Stimulated activated memory B cell treated with anti-CD40 and anti-IgM and Interleukin-4, amounts not matched to agents 10 μg/mL and 1 μg/mL and 100 μg/mL, for 72 hours (primary cell): ENCODE measurements at regions not wholly inside any gene's neighbourhood (a gene's known extent, or its start where the extent isn't known, plus 50 kb on each side); places are given as distances from the start of the nearest gene placed in this dataset.

ENCODE experiments used
- ATAC-seq: fragments of 150-1000 bp; cut with Tn5 transposase; 2 replicates; pipeline ENCODE4 v1.10.0; 2021
- H3K27ac Mint-ChIP-seq: one replicate; pipeline ENCODE4 v1.8.0; 2022; ENCODE audit warnings: mild to moderate bottlenecking, mixed read lengths
- H3K27me3 Mint-ChIP-seq: one replicate; pipeline ENCODE4 v1.8.0; 2022; ENCODE audit warnings: mixed read lengths
- H3K36me3 Mint-ChIP-seq: one replicate; pipeline ENCODE4 v1.8.0; 2022; ENCODE audit warnings: mixed read lengths
- H3K4me1 Mint-ChIP-seq: one replicate; pipeline ENCODE4 v1.8.0; 2022; ENCODE audit warnings: mixed read lengths
- H3K4me3 Mint-ChIP-seq: one replicate; pipeline ENCODE4 v1.8.0; 2022; ENCODE audit warnings: mild to moderate bottlenecking, moderate library complexity, mixed read lengths
- H3K9me3 Mint-ChIP-seq: one replicate; pipeline ENCODE4 v1.8.0; 2022; ENCODE audit warnings: mixed read lengths

DNA sequence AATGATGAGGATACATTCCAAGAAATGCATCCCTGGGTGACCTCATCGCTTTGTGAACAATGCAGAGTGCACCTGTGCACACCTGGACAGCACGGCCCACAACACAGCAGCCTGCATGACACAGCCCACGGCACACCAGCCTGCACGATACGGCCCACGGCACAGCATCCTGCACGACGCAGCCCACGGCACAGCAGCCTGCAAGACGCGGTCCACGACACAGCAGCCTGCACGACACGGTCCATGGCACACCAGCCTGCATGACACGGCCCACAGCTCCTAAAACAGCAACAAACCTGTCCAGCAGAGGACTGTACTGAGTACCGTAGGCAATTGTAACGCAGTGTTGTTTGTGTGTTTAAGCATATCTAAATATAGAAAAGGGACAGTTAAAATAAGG is 134.7 kb upstream of the PPP2R2D start:
- Mint-ChIP-seq H3K4me3 (no peak overlapping the region), H3K27me3 (peaks cover 57% of the 10 kb centered on the region), H3K9me3 (peaks cover 4% of the 10 kb centered on the region), H3K4me1 (peaks cover 3% of the 10 kb centered on the region), H3K36me3 (peaks cover 1% of the 10 kb centered on the region), H3K27ac (no peak overlapping the region)
- ATAC-seq = no peak

DNA sequence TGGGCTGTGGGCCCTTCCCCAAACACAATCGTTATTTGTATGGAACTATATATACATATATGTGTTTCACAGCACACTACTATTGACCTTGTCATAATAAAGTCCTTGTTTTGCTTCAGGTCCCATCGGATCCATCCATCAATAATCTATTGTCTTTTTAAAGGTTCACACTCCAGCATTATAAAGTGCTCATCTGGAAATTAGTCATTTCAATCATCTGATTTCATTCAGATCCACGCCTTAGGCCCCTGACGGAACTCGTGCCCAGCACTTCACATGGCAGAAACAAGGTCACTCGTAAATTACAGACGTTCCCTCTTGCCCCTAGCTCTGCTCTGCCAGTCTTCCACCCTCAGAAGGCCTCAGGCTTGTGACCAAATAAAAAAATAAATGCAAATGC is 133.1 kb upstream of the PPP2R2D start:
- Mint-ChIP-seq H3K9me3 (peaks cover 3% of the 10 kb centered on the region), H3K4me1 (no peaks in the 10 kb centered on the region), H3K36me3 (no peaks in the 10 kb centered on the region), H3K4me3 (no peak overlapping the region), H3K27ac (no peak overlapping the region), H3K27me3 (peaks cover 45% of the 10 kb centered on the region)
- no peak for ATAC-seq

DNA sequence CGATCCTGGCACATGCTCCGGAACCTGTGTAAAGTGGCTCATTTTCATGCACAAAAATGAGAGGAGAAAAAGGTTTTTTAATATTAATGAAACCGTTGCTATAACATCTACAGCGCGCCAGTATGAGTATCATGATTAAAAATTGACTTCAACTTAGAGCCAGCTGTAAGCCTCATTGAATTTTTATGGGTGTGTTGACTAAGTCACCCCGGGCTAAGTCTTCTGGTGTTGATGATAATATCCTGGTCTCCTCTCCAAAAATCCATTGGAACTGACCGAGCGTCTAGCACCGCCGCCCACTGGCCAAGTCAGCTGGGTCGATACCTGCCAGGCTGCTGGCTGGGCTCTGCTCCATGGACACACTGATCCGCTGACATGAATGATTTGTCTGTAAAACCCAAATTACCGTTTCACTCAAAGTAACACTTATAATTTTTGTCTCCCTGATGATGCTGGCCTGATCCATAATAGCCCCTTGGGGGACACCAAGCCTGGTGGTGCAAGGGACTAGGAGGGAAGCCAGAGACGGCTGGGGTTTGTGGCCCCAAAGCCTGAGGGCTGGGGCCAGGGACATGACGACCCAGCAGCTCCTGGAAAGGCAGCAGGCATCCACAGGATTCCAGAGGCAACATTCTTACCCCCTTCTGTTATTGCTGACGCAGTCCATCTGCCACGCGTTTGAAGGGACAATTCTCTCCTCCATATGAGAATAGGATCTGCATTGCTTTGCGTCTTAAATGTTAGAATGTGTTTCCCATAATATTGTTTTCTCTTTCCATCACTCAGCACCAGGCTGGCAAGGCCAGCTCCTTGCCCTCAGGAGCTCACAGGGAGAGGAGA is 131.0 kb upstream of the PPP2R2D start:
- Mint-ChIP-seq H3K27me3 (peaks cover 24% of the 10 kb centered on the region), H3K27ac (no peak overlapping the region), H3K4me1 (no peaks in the 10 kb centered on the region), H3K36me3 (no peaks in the 10 kb centered on the region), H3K9me3 (peaks cover 3% of the 10 kb centered on the region), H3K4me3 (no peak overlapping the region)
- ATAC-seq = no peak

DNA sequence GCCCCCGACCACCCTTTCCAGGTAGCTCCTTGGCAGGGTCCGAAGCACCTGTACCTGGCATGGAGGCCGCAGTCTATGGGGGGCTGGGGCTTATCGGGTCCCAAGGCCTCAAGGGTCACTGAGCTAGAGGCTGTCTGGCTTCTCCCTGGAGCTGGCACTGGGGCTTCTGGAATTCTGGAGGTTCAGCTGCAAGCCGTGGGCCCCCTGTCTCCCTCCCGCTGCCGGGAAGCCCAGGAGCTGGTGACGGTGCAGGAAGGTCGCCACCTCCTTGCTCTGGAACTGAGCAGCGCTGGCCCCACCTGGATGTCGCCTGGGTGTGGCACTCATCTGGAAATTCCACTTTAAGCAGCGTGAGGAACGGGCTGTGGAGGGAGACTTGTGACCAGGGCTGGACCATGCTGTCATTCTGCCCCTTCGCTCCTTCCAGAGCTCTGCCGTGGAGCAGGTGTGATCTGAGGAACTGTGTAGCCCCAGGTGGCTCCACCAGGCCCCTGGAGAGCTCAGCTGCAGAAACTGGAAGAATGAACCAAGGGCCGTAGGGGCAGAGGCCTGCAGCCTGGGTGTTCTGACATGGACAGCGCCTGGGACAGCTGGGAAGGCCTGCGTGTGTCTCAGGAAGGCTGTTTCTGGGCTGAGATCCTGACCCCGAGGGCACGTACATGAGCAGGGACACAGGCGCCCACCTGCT is 129.7 kb upstream of the PPP2R2D start:
- Mint-ChIP-seq H3K27me3 (peaks cover 18% of the 10 kb centered on the region), H3K27ac (no peak overlapping the region), H3K4me3 (no peak overlapping the region), H3K4me1 (no peaks in the 10 kb centered on the region), H3K36me3 (no peaks in the 10 kb centered on the region), H3K9me3 (peaks cover 7% of the 10 kb centered on the region)
- no peak for ATAC-seq

DNA sequence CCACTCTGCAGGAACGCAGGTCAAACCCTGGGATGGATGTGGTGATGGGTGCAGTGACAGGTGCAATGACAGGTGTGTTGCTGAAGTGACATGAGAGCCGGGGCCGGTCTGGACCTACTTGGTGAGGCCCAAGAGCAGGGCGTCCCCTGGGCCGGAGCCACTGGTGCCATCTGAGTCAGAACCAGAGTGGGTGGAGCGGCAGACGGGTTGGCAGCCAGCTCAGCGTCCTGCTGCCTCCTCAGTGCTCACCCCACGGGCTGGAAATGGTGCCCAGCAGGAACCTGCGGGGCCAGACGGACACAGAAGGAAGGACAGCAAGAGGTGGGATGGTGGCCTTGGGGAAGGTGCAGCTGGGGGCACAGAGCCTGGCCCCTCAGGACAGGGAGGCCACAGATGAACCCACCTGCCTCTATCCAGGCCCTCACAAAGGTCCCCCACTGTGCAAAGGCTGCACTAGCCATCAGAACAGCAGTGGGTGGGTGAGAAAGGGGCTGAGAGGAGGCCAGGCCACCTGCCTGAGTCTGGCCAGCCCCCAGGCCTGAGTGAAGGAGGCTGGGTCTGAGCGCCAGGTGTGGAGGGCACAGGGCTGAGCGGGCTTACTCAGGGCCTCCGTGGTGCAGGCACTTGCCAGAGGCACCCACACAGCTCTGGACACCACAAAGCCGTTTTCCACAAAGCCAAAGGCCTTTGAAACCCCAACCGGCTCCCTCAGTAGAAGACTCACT is 129.0 kb upstream of the PPP2R2D start:
- no peaks in the 10 kb centered on the region for H3K36me3 Mint-ChIP-seq
- H3K27ac Mint-ChIP-seq = no peak overlapping the region
- peaks cover 10% of the 10 kb centered on the region for H3K9me3 Mint-ChIP-seq
- H3K4me1 Mint-ChIP-seq = no peaks in the 10 kb centered on the region
- no peak for ATAC-seq
- peaks cover 18% of the 10 kb centered on the region for H3K27me3 Mint-ChIP-seq
- no peak overlapping the region for H3K4me3 Mint-ChIP-seq

DNA sequence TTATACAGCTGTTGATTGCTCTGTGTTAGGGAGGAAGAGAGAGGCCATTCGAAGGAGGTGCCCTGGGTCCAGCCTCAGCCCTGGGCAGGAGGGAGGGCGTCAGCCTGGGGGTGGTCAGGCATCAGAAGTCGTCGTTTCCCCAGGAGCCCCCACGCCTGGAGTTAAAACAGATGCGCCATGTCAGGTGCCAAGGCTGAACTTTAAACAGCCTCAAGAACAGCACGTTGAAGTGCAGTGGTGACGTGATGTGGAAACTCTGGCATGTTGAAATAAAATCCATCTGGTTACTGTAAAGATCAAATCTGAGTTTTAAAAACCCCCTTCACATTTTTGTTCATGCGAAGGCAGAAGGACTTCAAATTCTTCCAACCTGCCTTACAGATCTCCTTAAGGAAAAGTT is 128.4 kb upstream of the PPP2R2D start:
- Mint-ChIP-seq H3K36me3 (no peaks in the 10 kb centered on the region), H3K27ac (no peak overlapping the region), H3K4me3 (no peak overlapping the region), H3K27me3 (peaks cover 18% of the 10 kb centered on the region), H3K4me1 (no peaks in the 10 kb centered on the region), H3K9me3 (peaks cover 13% of the 10 kb centered on the region)
- ATAC-seq = no peak

DNA sequence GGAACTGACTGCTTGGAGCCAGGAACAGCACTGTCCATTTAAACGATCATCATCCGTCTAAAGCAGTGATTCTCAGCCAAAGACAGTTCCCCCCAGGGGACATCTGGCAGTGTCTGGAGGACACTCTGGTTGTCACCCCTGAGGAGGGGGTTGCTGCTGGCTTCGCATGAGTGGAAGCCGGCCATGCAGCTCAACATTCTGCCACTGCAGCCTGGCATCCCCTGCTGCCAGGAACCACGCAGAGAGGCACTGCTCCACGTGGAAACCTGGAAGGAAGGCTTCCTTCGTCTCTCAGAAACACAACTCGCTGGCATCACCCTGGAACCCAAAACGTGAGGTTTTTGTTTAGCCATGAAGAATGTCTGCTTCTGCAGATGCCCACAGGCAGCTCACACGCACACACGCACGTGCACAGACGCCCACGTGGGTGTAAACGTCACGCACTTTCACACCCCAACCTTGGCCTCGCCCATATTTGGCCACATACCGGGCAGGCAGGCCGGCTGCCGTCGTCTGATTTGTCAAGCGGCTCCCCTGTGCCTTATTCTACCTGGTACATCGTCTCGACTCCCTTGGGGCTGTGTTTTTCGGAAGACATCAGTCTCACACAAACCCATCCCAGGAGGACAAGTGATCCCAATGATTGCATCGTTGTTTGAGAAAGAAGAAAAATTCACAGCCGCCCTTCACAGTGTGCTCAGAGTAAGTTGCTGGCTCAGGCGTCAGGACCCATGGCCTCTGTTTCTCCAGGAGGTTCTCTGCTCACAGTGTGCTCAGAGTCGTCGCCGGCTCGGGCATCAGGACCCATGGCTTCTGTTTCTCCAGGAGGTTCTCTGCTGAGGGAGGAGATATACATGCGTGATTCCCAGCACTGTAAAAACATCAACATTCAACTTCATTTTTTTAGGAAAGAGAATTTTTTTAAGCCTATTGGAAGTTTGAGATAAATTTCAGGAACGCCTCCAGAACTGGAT is 127.2 kb upstream of the PPP2R2D start:
- Mint-ChIP-seq H3K27ac (no peak overlapping the region), H3K4me1 (no peaks in the 10 kb centered on the region), H3K4me3 (no peak overlapping the region), H3K9me3 (peaks cover 17% of the 10 kb centered on the region), H3K36me3 (no peaks in the 10 kb centered on the region), H3K27me3 (peaks cover 18% of the 10 kb centered on the region)
- ATAC-seq = no peak

DNA sequence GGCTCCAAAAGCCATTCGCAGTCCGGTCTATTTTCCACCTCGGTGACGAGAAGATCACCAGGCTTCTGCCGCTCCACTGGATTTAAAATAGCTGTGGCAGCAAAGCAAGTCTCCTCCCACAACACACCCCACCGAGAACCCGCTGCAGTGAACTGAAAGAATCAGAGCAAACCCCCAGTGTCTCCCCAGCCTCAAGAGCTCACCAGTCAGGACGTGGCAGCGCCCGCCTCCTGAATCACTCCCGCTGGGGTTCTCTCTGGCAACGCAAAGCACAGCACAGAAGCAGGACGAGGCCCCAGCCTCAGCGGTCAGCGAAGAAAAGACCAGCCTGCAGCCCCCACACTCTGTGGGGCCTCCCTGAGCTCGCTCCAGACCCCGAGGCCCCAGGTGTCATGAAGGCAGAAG is 126.1 kb upstream of the PPP2R2D start:
- no peak overlapping the region for H3K4me3 Mint-ChIP-seq
- no peak overlapping the region for H3K27ac Mint-ChIP-seq
- no peak for ATAC-seq

DNA sequence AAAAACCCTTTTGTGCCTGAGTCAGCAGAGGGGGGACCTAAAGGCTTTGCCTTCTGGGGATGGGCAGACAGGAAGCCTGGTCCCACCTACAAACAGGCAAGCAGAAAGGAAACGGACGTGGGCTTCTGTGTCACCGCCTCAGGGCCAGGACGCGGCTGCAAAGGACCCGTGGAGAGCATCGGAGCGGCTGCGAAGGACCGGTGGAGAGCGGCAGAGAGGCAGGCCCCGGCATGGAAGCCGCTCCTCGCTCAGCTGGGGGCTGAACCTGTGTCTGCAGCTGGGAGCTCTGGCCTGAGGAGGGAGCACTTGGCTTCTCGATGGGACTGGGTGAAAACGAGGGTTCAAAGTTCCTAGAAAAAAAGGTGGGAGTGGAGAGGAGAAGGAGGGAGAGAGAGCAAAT is 125.4 kb upstream of the PPP2R2D start:
- Mint-ChIP-seq H3K4me3 (no peak overlapping the region), H3K4me1 (no peaks in the 10 kb centered on the region), H3K36me3 (no peaks in the 10 kb centered on the region), H3K9me3 (peaks cover 16% of the 10 kb centered on the region), H3K27me3 (peaks cover 22% of the 10 kb centered on the region), H3K27ac (no peak overlapping the region)
- ATAC-seq = no peak

More for the DNA sequence above, 126.1 kb upstream of the PPP2R2D start:
- Mint-ChIP-seq H3K27me3 (peaks cover 22% of the 10 kb centered on the region), H3K9me3 (peaks cover 16% of the 10 kb centered on the region), H3K36me3 (no peaks in the 10 kb centered on the region), H3K4me1 (no peaks in the 10 kb centered on the region)

DNA sequence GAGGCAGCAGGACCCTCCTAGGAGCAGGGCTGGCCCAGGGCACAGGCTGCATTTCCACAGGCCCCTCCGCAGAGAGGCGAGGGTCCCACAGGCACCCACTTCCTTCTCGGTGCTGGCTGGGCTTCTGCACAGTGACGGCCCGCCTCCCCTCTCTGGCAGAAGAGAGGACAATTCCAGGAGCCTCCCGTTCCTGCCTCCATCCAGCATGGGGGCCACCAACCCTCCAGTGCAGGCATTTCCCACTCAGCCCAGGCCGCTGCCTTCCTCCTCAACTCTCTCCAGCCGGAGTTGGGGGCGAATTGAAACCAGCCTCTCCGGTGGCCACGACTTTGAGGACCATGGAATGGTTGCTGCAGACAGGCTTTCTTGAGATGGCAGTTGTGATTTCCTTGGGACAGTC is 125.0 kb upstream of the PPP2R2D start:
- Mint-ChIP-seq H3K27ac (no peak overlapping the region), H3K9me3 (peaks cover 16% of the 10 kb centered on the region), H3K36me3 (no peaks in the 10 kb centered on the region), H3K27me3 (peaks cover 22% of the 10 kb centered on the region), H3K4me3 (no peak overlapping the region), H3K4me1 (no peaks in the 10 kb centered on the region)
- no peak for ATAC-seq

DNA sequence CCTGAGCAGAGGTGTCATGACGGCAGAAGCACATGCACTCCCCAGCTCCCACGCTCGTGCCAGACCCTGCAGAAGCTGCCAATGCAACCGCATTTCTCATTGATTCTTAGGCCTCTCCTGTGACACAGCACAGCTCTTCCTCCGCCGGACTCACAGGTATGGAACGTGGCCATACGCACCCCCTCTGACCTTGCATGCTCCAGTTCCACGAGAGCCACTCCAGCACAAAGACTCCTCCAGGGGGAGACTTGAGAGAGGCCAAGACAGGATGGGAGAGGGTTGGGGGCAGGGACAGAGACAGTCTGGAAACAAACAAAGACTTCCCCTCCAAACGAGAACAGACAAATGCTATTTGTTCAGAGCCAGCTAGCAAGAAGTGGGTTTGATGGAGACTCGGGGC is 124.3 kb upstream of the PPP2R2D start:
- H3K4me1 Mint-ChIP-seq = no peaks in the 10 kb centered on the region
- H3K27me3 Mint-ChIP-seq = peaks cover 20% of the 10 kb centered on the region
- peaks cover 16% of the 10 kb centered on the region for H3K9me3 Mint-ChIP-seq

DNA sequence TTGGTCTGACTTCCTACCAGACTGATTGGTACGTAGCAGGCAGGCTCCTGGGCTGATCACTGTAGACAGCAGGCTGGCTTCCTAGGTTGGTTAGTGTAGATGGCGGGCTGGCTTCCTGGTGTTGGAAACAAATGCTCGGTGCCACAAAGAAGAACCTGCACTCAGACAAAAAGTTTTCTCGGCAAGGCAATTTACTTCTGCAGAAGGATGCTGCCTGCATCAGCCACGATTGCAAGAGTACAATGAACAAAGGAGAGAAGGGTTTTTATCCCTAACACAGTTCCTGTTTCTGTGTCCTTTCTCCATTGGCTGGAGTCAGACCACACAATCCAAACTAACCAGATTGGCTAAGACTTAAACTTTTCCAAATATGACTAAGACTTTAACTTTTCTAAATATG is 123.6 kb upstream of the PPP2R2D start:
- Mint-ChIP-seq H3K27ac (no peak overlapping the region), H3K9me3 (peaks cover 19% of the 10 kb centered on the region), H3K4me1 (no peaks in the 10 kb centered on the region), H3K36me3 (no peaks in the 10 kb centered on the region), H3K4me3 (no peak overlapping the region), H3K27me3 (peaks cover 20% of the 10 kb centered on the region)
- ATAC-seq = no peak

More for the DNA sequence above, 124.3 kb upstream of the PPP2R2D start:
- ATAC-seq = no peak
- Mint-ChIP-seq H3K4me3 (no peak overlapping the region), H3K27ac (no peak overlapping the region), H3K36me3 (no peaks in the 10 kb centered on the region)

DNA sequence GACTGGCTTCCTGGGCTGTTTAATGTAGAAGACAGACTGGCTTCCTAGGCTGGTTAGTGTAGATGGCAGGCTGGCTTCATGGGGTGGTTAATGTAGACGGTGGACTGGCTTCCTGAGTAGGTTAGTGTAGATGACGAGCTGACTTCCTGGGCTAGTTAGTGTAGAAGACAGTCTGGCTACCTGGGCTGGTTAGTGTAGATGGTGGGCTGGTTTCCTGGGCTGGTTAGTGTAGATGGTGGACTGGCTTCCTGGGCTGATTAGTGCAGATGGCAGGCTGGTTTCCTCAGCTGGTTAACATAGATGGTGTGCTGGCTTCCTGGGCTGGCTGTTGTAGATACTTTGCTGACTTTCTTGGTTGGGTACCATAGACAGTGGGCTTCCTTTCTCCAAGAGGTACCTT is 122.9 kb upstream of the PPP2R2D start:
- H3K36me3 Mint-ChIP-seq = no peaks in the 10 kb centered on the region
- H3K27me3 Mint-ChIP-seq = peaks cover 20% of the 10 kb centered on the region
- ATAC-seq = no peak
- H3K4me3 Mint-ChIP-seq = no peak overlapping the region
- H3K27ac Mint-ChIP-seq = no peak overlapping the region
- H3K9me3 Mint-ChIP-seq = peaks cover 22% of the 10 kb centered on the region
- H3K4me1 Mint-ChIP-seq = no peaks in the 10 kb centered on the region

DNA sequence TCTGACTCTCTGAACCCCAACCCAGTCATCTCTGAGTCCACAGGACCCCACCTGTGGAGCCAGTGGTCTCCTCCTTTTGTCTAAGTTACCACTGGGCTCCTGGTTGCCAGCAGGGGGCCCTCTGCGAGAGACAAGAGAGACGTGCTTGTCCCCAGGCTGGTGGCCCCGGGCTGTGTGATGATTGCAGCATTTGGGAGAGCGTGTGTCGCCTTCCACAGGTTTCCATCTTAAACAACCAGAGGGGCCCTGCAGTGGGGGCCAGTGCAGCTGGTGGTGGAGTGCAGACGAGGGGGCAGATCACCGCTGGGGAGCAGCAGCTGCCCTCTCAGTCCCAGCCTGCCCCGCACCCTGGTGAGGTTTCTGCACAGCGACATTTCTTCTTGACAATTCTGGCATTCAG is 122.4 kb upstream of the PPP2R2D start:
- Mint-ChIP-seq H3K27ac (no peak overlapping the region), H3K27me3 (peaks cover 20% of the 10 kb centered on the region), H3K4me3 (no peak overlapping the region), H3K9me3 (peaks cover 23% of the 10 kb centered on the region), H3K36me3 (no peaks in the 10 kb centered on the region), H3K4me1 (no peaks in the 10 kb centered on the region)
- ATAC-seq = no peak

DNA sequence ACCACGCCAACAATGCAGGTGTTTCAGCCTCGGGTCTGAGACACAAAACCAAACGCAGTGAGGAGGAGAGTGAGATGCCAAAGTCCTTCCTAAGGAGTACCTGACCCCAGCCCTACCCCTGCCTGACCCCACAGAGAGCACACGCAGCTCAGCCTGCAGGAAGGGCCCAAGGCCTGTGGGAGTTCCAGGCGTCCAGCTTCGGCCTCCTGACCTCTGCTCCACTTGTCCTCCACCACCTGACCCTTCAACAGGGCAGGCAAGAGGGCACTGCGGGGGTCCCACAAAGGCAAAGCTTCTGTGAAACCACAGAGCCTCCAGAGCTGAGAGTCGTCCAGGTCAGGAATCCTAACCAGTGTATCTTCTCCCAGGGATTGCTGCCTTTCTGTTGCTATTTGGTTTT is 122.0 kb upstream of the PPP2R2D start:
- Mint-ChIP-seq H3K4me3 (no peak overlapping the region), H3K9me3 (peaks cover 26% of the 10 kb centered on the region), H3K27me3 (peaks cover 20% of the 10 kb centered on the region), H3K27ac (no peak overlapping the region), H3K4me1 (no peaks in the 10 kb centered on the region), H3K36me3 (no peaks in the 10 kb centered on the region)
- ATAC-seq = no peak
